ENCODE measurements at regions not wholly inside any gene's neighbourhood (a gene's known extent, or its start where the extent isn't known, plus 50 kb on each side); places are given as distances from the start of the nearest gene placed in this dataset.

DNA sequence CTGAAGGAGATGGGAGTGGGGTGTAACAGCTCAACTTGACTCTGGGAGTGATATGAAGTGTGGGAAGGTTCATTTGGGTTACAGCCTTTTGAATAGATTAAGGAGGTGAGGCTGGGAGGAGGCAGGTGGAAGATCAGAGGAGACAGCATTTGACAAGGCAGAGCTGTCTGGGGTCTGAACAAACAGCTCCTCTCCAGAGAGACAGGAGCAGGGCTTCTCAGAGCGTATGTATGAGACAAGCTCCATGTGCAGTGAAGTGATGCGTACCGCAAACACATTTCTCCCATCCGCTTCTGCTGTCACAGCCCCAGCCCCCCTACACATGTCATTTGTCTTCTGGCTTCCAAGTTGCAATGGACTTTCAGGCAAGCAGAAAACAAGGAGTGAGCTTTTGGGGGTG lies 137.1 kb upstream of the E2F8 start:
- H3K27me3 ChIP-seq (replicated peaks; ENCODE audit: control insufficient read depth, insufficient read depth, low read length), result no peaks in the 10 kb centered on the region
- H3K4me1 ChIP-seq (ENCODE audit: control insufficient read depth, insufficient read depth, low read length), result peaks cover 88% of the 10 kb centered on the region
- no peak overlapping the region for H3K9ac ChIP-seq (ENCODE audit: low read length)
- DNase-seq (ENCODE audit: low read depth), result no peak
- H3K4me3 ChIP-seq (ENCODE audit: low read length), result no peak overlapping the region
- no peaks in the 10 kb centered on the region for H3K9me3 ChIP-seq (ENCODE audit: control insufficient read depth, low read length)
- H3K36me3 ChIP-seq (ENCODE audit: control insufficient read depth, insufficient read depth, low read length, severe bottlenecking), result no peaks in the 10 kb centered on the region

DNA sequence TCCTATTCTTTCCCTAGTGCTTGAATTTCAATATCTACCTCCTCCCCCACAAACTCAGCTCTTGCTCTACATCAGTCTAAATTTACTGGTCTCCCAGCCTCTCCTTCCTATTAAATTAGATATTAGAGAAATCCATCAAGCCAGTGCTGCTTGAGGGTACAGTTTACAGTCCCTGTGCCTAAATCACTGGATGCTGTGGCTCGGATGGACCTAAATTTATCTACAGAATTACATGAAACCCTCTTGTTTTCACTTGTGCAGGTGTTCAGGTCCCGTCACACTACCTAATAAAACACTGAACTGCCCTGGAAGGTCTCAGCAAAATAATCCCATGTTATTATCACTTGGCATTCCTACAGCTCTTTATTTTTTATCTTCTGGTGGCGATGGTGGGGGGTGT lies 134.7 kb upstream of the E2F8 start:
- no peak for DNase-seq (ENCODE audit: low read depth)
- no peak overlapping the region for H3K9ac ChIP-seq (ENCODE audit: low read length)
- H3K27me3 ChIP-seq (replicated peaks; ENCODE audit: control insufficient read depth, insufficient read depth, low read length), result no peaks in the 10 kb centered on the region
- no peaks in the 10 kb centered on the region for H3K36me3 ChIP-seq (ENCODE audit: control insufficient read depth, insufficient read depth, low read length, severe bottlenecking)
- peaks cover 88% of the 10 kb centered on the region for H3K4me1 ChIP-seq (ENCODE audit: control insufficient read depth, insufficient read depth, low read length)
- no peaks in the 10 kb centered on the region for H3K9me3 ChIP-seq (ENCODE audit: control insufficient read depth, low read length)
- no peak overlapping the region for H3K4me3 ChIP-seq (ENCODE audit: low read length)

DNA sequence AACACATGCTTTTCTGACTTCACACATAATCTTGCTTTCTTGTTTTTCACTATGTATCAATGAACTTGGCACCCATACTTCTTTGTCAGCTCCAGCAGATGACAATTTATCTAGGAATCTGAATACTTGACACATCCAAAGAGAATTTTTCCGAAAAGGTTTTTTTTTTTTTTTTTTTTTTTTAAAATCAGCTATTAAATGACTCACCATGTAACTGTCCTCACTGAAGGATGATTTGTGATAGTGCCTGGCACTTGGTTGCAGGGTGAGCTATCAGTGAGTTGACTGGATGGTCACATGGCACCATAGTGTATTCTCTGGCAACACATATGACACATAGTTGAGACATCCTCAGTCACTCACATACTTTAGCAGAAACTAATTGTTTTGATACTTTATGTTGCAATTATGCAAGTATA lies 133.4 kb upstream of the E2F8 start:
- H3K9me3 ChIP-seq (ENCODE audit: control insufficient read depth, low read length), result no peaks in the 10 kb centered on the region
- H3K36me3 ChIP-seq (ENCODE audit: control insufficient read depth, insufficient read depth, low read length, severe bottlenecking), result no peaks in the 10 kb centered on the region
- H3K27me3 ChIP-seq (replicated peaks; ENCODE audit: control insufficient read depth, insufficient read depth, low read length), result no peaks in the 10 kb centered on the region
- H3K4me3 ChIP-seq (ENCODE audit: low read length), result peak overlapping the region; percentile 19
- H3K4me1 ChIP-seq (ENCODE audit: control insufficient read depth, insufficient read depth, low read length), result peaks cover 88% of the 10 kb centered on the region
- H3K9ac ChIP-seq (ENCODE audit: low read length), result peak overlapping the region; percentile 57
- DNase-seq (ENCODE audit: low read depth), result peak; percentile 40

DNA sequence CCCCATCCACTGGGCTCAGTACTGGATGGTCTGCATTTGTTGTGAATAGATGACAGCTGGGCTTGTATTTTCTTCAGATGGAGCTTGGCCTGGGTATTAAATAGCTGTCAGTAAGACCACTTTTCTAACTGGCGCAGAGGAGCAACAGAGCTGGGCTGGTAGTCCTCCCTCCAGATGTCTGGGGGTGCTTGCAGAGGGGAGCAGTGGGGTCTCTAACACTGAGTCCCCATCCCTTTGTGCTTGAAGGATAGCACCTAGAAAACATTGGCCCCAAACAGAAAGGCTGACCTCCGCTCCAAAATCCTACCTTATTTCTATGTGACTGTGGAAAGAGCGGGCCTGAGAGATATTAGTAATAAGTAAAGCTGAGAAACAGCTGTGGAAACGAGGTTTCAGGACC lies 131.6 kb upstream of the E2F8 start:
- no peaks in the 10 kb centered on the region for H3K27me3 ChIP-seq (replicated peaks; ENCODE audit: control insufficient read depth, insufficient read depth, low read length)
- peaks cover 88% of the 10 kb centered on the region for H3K4me1 ChIP-seq (ENCODE audit: control insufficient read depth, insufficient read depth, low read length)
- H3K4me3 ChIP-seq (ENCODE audit: low read length), result no peak overlapping the region
- H3K9ac ChIP-seq (ENCODE audit: low read length), result peak overlapping the region; percentile 57
- no peak for DNase-seq (ENCODE audit: low read depth)
- H3K36me3 ChIP-seq (ENCODE audit: control insufficient read depth, insufficient read depth, low read length, severe bottlenecking), result no peaks in the 10 kb centered on the region
- no peaks in the 10 kb centered on the region for H3K9me3 ChIP-seq (ENCODE audit: control insufficient read depth, low read length)

DNA sequence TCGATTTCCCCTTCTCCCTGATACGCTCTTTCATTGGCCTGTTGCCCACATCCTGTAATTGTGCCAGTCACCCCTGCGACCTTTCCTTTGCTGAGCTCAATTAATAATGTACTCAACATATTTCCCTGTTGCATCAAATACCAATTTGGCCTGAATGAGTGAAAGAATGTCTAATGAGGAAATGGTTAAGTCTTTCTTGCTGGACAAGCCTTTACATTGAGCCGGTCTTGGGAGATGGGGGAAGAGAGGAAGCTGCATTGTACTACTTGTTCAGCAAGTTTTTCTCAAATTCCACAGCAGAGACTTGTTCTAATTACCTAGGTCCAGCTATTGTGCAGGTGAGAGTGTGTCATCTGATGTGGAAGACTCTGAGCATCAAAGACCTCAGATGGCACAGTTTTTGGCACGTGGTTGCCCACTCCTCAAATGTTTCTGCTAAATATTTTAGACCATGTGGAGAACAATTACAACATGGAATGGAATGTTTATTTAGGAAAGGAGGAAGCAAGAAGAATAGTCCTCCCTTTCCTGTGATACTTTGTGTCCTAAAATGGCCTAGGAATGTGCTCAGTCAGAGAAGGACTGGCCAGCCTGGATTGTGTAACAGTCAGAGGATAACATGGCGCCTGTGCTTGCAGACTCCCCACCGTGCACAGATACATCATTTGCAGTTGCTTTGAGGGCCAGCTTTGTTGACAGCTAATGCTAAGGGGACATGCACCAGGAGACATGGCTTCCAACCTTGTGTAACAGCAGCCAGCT lies 129.5 kb upstream of the E2F8 start:
- Histone ChIP-seq H3K9me3 (ENCODE audit: control insufficient read depth, low read length) (no peaks in the 10 kb centered on the region), H3K4me3 (ENCODE audit: low read length) (peak overlapping the region; percentile 2), H3K9ac (ENCODE audit: low read length) (peak overlapping the region; percentile 78), H3K27me3 (replicated peaks; ENCODE audit: control insufficient read depth, insufficient read depth, low read length) (no peaks in the 10 kb centered on the region), H3K4me1 (ENCODE audit: control insufficient read depth, insufficient read depth, low read length) (peaks cover 92% of the 10 kb centered on the region), H3K36me3 (ENCODE audit: control insufficient read depth, insufficient read depth, low read length, severe bottlenecking) (no peaks in the 10 kb centered on the region)
- peak; percentile 38 for DNase-seq (ENCODE audit: low read depth)

DNA sequence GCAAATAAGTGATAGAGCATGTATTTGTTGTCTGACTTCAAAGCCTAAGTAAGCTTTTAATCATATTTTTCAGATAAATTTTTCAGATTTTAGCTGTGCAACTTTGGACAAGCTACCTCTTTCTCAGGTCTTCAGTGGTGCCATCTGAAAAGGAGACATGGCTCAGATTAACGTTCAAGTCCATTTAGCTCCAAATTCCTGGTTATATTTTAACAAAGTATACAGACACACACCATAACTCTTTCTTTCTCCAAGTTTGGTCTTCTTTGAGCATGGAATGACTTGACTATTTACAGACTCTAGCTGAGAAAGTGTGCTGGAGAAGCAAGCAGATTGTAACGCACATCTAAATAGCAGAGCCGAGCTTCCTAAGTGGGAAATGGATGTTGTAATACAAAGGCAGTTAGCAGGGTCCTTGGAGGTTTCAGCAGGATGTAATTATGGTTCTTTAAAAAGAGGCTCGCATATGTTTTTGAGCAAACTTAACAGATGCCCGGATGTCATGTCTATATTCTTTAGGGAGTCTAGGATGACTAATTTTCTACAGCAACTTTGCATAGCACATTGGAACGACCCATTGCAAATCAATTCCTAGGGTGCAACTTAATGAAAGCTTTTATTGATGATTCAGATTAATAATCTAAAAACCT lies 128.1 kb upstream of the E2F8 start:
- H3K4me1 ChIP-seq (ENCODE audit: control insufficient read depth, insufficient read depth, low read length), result peaks cover 92% of the 10 kb centered on the region
- no peaks in the 10 kb centered on the region for H3K9me3 ChIP-seq (ENCODE audit: control insufficient read depth, low read length)
- peak overlapping the region; percentile 36 for H3K4me3 ChIP-seq (ENCODE audit: low read length)
- no peaks in the 10 kb centered on the region for H3K27me3 ChIP-seq (replicated peaks; ENCODE audit: control insufficient read depth, insufficient read depth, low read length)
- H3K9ac ChIP-seq (ENCODE audit: low read length), result peak overlapping the region; percentile 78
- peak; percentile 60 for DNase-seq (ENCODE audit: low read depth)
- no peaks in the 10 kb centered on the region for H3K36me3 ChIP-seq (ENCODE audit: control insufficient read depth, insufficient read depth, low read length, severe bottlenecking)

DNA sequence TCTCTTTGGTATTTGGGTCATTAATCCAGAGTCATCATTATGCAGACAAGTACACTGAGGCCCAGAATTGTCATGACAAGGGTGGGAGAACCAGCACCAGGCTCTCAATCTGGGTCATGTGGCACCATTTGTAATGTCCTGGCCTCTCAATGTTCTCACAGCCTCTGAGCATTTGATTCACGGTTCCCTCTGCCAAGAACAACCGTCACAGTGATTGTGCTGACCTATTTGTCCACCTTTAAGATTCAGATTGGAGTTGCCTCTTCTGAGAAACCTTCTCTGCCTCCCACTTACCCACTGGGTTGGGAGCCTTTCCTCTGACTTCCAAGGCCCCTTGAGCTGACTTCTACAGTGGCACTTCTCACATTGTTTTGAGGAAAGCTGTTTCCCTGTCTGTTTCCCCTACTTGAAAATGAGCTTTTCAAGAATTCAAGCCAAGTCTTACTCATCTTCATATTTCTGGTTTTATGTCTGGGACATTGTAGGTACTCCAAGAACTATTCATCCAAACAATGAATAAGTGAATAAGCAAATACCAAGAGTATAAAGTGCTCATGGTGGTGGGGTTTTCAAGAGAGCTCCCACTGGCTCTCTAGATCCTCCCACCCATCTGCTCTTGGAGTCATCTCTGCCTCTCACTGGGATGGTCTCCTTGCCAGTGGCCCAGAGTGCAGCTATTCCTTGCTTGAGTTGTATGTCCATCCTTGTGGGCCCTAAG lies 126.4 kb upstream of the E2F8 start:
- Histone ChIP-seq H3K36me3 (ENCODE audit: control insufficient read depth, insufficient read depth, low read length, severe bottlenecking) (peaks cover 5% of the 10 kb centered on the region), H3K4me1 (ENCODE audit: control insufficient read depth, insufficient read depth, low read length) (peaks cover 80% of the 10 kb centered on the region), H3K27me3 (replicated peaks; ENCODE audit: control insufficient read depth, insufficient read depth, low read length) (no peaks in the 10 kb centered on the region), H3K9ac (ENCODE audit: low read length) (peak overlapping the region; percentile 78), H3K4me3 (ENCODE audit: low read length) (peak overlapping the region; percentile 45), H3K9me3 (ENCODE audit: control insufficient read depth, low read length) (no peaks in the 10 kb centered on the region)
- DNase-seq (ENCODE audit: low read depth), result peak; percentile 18

DNA sequence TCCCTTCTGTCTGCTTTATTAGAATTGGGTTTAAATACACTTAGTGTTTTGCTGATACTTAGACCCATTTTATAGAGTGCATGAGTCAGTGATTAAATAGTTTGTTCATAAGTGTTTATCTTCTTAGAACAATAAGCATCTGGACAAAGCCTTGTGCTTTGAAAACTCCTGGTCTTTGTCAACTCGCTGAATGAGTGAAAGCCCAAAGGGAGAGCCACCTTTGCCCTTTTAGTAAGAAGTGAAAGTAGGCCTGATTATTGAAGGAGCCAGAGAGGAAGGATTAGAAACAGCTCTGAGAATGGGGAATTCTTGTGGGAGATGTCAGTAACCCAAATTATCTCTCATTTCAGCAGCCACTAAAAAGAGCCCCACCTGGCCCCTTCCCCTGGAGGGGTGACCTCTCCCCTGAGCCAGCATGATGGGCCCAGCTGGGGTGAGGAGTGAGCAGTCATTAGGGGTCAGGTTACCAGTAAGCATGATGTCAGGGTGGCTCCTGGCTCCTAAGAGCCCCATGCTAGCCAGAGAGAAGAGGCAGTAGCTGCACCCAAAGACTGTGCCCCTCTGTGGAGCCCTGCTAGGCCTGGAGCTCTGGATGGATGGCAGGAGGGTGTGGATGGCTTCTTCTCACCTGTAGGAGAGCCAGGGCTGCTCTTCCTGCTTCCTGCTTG lies 125.1 kb upstream of the E2F8 start:
- H3K27me3 ChIP-seq (replicated peaks; ENCODE audit: control insufficient read depth, insufficient read depth, low read length), result no peaks in the 10 kb centered on the region
- no peaks in the 10 kb centered on the region for H3K9me3 ChIP-seq (ENCODE audit: control insufficient read depth, low read length)
- peaks cover 5% of the 10 kb centered on the region for H3K36me3 ChIP-seq (ENCODE audit: control insufficient read depth, insufficient read depth, low read length, severe bottlenecking)
- peak overlapping the region; percentile 78 for H3K9ac ChIP-seq (ENCODE audit: low read length)
- no peak for DNase-seq (ENCODE audit: low read depth)
- peak overlapping the region; percentile 45 for H3K4me3 ChIP-seq (ENCODE audit: low read length)
- peaks cover 70% of the 10 kb centered on the region for H3K4me1 ChIP-seq (ENCODE audit: control insufficient read depth, insufficient read depth, low read length)

DNA sequence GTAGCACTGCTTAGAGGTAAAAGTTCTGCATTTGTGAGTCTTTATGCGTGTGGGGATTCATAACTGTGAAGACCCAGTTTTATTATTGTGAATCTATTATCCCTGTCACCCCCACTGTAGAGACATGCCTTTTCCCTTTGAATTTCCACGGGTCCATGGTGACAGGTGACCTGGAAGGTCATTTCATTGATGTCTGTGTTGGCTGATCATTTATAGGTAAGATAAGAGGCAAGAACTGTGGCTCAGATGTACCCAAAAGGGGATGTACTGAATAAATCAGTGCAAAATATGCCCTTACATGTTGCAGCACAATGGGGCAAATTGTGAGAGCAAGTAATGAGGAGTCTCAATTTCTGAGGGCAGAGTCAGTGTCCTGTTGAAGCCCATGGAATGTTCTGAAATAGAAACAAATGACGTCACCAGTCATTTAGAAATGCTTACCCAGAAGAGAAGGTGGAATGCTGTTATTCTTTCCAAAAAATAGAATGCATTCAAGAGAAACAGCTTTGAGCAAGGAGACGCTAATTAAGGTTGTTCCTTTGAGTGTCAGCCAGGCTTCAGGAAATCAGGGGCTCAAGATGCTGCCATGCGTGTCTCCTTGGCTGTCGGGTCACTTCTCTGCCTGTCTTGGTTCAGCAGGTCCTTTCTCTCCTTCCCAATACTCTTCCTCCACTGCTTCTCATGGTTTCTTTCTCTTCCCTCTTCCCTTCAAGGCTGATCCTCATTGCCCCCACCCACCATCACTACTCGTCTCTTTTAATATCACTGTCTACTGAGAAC lies 118.7 kb upstream of the E2F8 start:
- no peaks in the 10 kb centered on the region for H3K27me3 ChIP-seq (replicated peaks; ENCODE audit: control insufficient read depth, insufficient read depth, low read length)
- peaks cover 5% of the 10 kb centered on the region for H3K36me3 ChIP-seq (ENCODE audit: control insufficient read depth, insufficient read depth, low read length, severe bottlenecking)
- H3K9ac ChIP-seq (ENCODE audit: low read length), result peak overlapping the region; percentile 20
- H3K9me3 ChIP-seq (ENCODE audit: control insufficient read depth, low read length), result no peaks in the 10 kb centered on the region
- H3K4me3 ChIP-seq (ENCODE audit: low read length), result peak overlapping the region; percentile 3
- DNase-seq (ENCODE audit: low read depth), result peak; percentile 63
- H3K4me1 ChIP-seq (ENCODE audit: control insufficient read depth, insufficient read depth, low read length), result peaks cover 51% of the 10 kb centered on the region

DNA sequence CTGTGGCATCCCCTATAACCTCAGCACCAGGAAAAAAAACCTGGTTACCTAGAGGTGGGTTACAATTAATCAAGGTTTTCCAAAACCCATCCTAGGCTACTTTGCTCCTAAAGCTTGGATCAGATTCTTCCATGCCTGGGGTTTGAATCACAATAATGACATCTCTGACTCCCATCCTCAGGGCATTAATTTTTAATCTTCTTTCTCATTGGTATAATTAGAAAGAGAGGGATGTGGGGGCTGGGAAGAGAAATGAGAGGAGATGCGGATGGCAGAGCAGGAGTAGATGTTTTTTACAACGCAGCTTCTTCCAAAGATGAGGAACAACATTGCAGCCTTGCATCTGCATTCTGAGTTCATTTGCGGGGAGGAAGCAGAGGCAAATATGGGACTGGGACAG lies 117.2 kb upstream of the E2F8 start:
- Histone ChIP-seq H3K36me3 (ENCODE audit: control insufficient read depth, insufficient read depth, low read length, severe bottlenecking) (no peaks in the 10 kb centered on the region), H3K9ac (ENCODE audit: low read length) (no peak overlapping the region), H3K4me3 (ENCODE audit: low read length) (no peak overlapping the region), H3K27me3 (replicated peaks; ENCODE audit: control insufficient read depth, insufficient read depth, low read length) (no peaks in the 10 kb centered on the region), H3K4me1 (ENCODE audit: control insufficient read depth, insufficient read depth, low read length) (peaks cover 56% of the 10 kb centered on the region), H3K9me3 (ENCODE audit: control insufficient read depth, low read length) (no peaks in the 10 kb centered on the region)
- DNase-seq (ENCODE audit: low read depth), result no peak
